H1 (cell line): ENCODE measurements at regions not wholly inside any gene's neighbourhood (a gene's known extent, or its start where the extent isn't known, plus 50 kb on each side); places are given as distances from the start of the nearest gene placed in this dataset.

Source experiments
- ATF2 ChIP-seq: IDR thresholded peaks from 2 replicates; pipeline ENCODE4 v1.6.1; 2012; ENCODE audit warnings: low read length, inconsistent platforms
- CHD1 ChIP-seq: IDR thresholded peaks from 2 replicates; pipeline ENCODE4 v1.6.1; 2012; ENCODE audit warnings: low read depth, low read length, improper control_type of control experiment
- CTCF ChIP-seq, 3 experiments: IDR thresholded peaks; 1 replicate in 2 of 3; 2 replicates in 1 of 3; pipeline versions ENCODE4 v1.5.1 to v1.6.1; 2011; ENCODE audit warnings: low read length in 3 of 3, mild to moderate bottlenecking in 3 of 3, inconsistent platforms in 2 of 3, low read depth in 1 of 3, moderate library complexity in 1 of 3; ENCODE audit not compliant: insufficient read depth in 1 of 3; ENCODE audit errors: control extremely low read depth in 1 of 3
- EZH2 ChIP-seq: fragments of 200-600 bp; sonication (generic); IDR thresholded peaks from 2 replicates; pipeline ENCODE4 v1.7.1; 2012; ENCODE audit warnings: low read depth, mild to moderate bottlenecking, moderate library complexity, low read length, inconsistent platforms; ENCODE audit not compliant: severe bottlenecking
- POLR2AphosphoS5 ChIP-seq: IDR thresholded peaks from 2 replicates; pipeline ENCODE4 v1.6.1; 2011; ENCODE audit warnings: low read depth, low read length
- TAF1 ChIP-seq: IDR thresholded peaks from 2 replicates; pipeline ENCODE4 v1.6.1; 2011; ENCODE audit warnings: mild to moderate bottlenecking, low read depth, low read length
- USF2 ChIP-seq: IDR thresholded peaks from 2 replicates; pipeline ENCODE4 v1.6.1; 2011; ENCODE audit warnings: low read length, improper control_type of control experiment

- TF ChIP-seq USF2: no peak
- no peak for TF ChIP-seq CTCF (IDR thresholded peaks at IDR 0.05; ENCODE audit: control extremely low read depth in 1 of 3, insufficient read depth in 1 of 3, low read depth in 1 of 3, low read length in 3 of 3)
- TF ChIP-seq CHD1: no peak
- no peak for TF ChIP-seq POLR2AphosphoS5
- TF ChIP-seq EZH2: no peak
- TF ChIP-seq ATF2: no peak
- no peak for TF ChIP-seq TAF1
These were observed 100.9 kb upstream of the KLF7 start for GRCh38 chr2:207266648-207267047.
